Upper lobe of left lung (tissue), 4 donors: ENCODE measurements at regions not wholly inside any gene's neighbourhood (a gene's known extent, or its start where the extent isn't known, plus 50 kb on each side); places are given as distances from the start of the nearest gene placed in this dataset.

Source experiments
- POLR2A ChIP-seq, 4 donors: fragments of 450-650 bp; IDR thresholded peaks; one replicate each; pipeline ENCODE4 v1.5.1; 2016 to 2017; ENCODE audit warnings: antibody characterized with exemption in 4 of 4, mild to moderate bottlenecking in 2 of 4
- POLR2AphosphoS5 ChIP-seq, 2 donors: sonication (generic); formaldehyde crosslinking; IDR thresholded peaks; one replicate each; pipeline ENCODE4 v1.5.1; 2017; ENCODE audit warnings: antibody characterized with exemption in 2 of 2

- TF ChIP-seq POLR2AphosphoS5 (IDR thresholded peaks at IDR 0.05): no peak
- no peak for TF ChIP-seq POLR2A (IDR thresholded peaks at IDR 0.05)
These were observed 145.6 kb upstream of the POC5 start for GRCh38 chr5:75862872-75863271.
